Kidney (tissue), 13 donors: ENCODE measurements at regions not wholly inside any gene's neighbourhood (a gene's known extent, or its start where the extent isn't known, plus 50 kb on each side); places are given as distances from the start of the nearest gene placed in this dataset.

Source experiments
- DNase-seq, 5 donors: peaks; one replicate each; pipeline ENCODE4 v3.0.0-alpha.2; 2013 to 2020
- FAIRE-seq: peaks from 2 replicates; lab custom pipeline; 2012; peaks lifted over from hg19 to GRCh38; lab: Jason Lieb, UNC
- H3K27ac ChIP-seq, 2 donors: one replicate each; pipeline ENCODE4 v1.7.0; 2013; ENCODE audit warnings: low read depth in 2 of 2, low read length in 2 of 2, inconsistent platforms in 1 of 2
- H3K27me3 ChIP-seq: one replicate; pipeline ENCODE4 v1.7.1; 2013; ENCODE audit warnings: low read length, inconsistent platforms; ENCODE audit not compliant: control insufficient read depth, insufficient read depth
- H3K36me3 ChIP-seq, 3 donors: one replicate each; pipeline versions ENCODE4 v1.7.0 to v1.7.1; 2013; ENCODE audit warnings: low read length in 3 of 3, control low read depth in 1 of 3, inconsistent platforms in 1 of 3; ENCODE audit not compliant: insufficient read depth in 3 of 3, control insufficient read depth in 2 of 3
- H3K4me1 ChIP-seq, 3 donors: one replicate each; pipeline versions ENCODE4 v1.7.0 to v1.7.1; 2013; ENCODE audit warnings: low read length in 3 of 3, inconsistent platforms in 1 of 3, low read depth in 1 of 3; ENCODE audit not compliant: control insufficient read depth in 2 of 3, insufficient read depth in 2 of 3
- H3K4me3 ChIP-seq, 3 donors: one replicate each; pipeline versions ENCODE4 v1.7.0 to v1.8.1; 2013; ENCODE audit warnings: low read length in 3 of 3, control low read depth in 1 of 3, inconsistent platforms in 1 of 3
- H3K9ac ChIP-seq, 3 donors: one replicate each; pipeline versions ENCODE4 v1.7.0 to v1.7.1; 2013; ENCODE audit warnings: low read length in 3 of 3, control low read depth in 1 of 3, inconsistent platforms in 1 of 3
- H3K9me3 ChIP-seq, 3 donors: one replicate each; pipeline versions ENCODE4 v1.7.0 to v1.7.1; 2013; ENCODE audit warnings: low read length in 3 of 3, control low read depth in 1 of 3, inconsistent platforms in 1 of 3; ENCODE audit not compliant: control insufficient read depth in 2 of 3, insufficient read depth in 1 of 3
- intact Hi-C: fragments of 100-400 bp; cut with DNase I; formaldehyde crosslinking; loops from one replicate; pipeline ENCODE4 v1.11.1; 2022
- TF ChIP-seq, protein P1 (sequence below): IDR thresholded peaks from 3 replicates; pipeline ENCODE4 v1.5.1; 2012; ENCODE audit warnings: mild to moderate bottlenecking, moderate library complexity, borderline replicate concordance; ENCODE audit not compliant: insufficient read depth; ENCODE audit errors: extremely low read depth
- donor health status: control.
- donor health status: control.
- donor health status: control.
- donor health status: control.
- donor health status: control.
- donor health status: DM: yes; HTN: yes; CAD: no.
- donor health status: Normal renal cell carcinoma (clear cell type).

DNA sequence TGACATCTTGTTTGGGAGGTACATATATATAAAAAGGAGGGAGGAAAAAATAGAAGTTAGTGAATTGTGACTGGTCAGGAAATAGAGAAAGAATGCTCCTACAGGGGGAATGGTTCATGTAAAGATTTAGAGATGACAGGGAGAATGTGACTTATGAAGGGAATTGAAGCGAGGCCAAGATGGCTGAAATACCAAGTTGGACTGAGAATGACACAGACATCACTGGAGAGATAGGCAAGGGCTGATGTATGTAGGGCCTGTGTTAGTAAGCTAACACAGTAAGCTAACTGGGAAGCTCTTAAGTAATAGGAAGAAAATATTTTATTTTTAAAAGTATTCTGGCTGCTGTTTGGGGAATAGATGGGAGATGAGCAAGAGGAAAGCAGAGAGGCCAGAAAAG lies 286.3 kb downstream of the NNT start:
- no peaks in the 10 kb centered on the region for H3K4me1 ChIP-seq
- DNase-seq (peak in 1 of 5 donors; percentile 30), FAIRE-seq (no peak)
- intact Hi-C loops: no loop called here
- no peaks in the 10 kb centered on the region for H3K27me3 ChIP-seq
- TF ChIP-seq, protein P1, sequence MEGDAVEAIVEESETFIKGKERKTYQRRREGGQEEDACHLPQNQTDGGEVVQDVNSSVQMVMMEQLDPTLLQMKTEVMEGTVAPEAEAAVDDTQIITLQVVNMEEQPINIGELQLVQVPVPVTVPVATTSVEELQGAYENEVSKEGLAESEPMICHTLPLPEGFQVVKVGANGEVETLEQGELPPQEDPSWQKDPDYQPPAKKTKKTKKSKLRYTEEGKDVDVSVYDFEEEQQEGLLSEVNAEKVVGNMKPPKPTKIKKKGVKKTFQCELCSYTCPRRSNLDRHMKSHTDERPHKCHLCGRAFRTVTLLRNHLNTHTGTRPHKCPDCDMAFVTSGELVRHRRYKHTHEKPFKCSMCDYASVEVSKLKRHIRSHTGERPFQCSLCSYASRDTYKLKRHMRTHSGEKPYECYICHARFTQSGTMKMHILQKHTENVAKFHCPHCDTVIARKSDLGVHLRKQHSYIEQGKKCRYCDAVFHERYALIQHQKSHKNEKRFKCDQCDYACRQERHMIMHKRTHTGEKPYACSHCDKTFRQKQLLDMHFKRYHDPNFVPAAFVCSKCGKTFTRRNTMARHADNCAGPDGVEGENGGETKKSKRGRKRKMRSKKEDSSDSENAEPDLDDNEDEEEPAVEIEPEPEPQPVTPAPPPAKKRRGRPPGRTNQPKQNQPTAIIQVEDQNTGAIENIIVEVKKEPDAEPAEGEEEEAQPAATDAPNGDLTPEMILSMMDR: no peak
- H3K9ac ChIP-seq: no peak overlapping the region
- H3K9me3 ChIP-seq: no peaks in the 10 kb centered on the region
- H3K36me3 ChIP-seq: no peaks in the 10 kb centered on the region
- no peak overlapping the region for H3K4me3 ChIP-seq
- no peak overlapping the region for H3K27ac ChIP-seq

DNA sequence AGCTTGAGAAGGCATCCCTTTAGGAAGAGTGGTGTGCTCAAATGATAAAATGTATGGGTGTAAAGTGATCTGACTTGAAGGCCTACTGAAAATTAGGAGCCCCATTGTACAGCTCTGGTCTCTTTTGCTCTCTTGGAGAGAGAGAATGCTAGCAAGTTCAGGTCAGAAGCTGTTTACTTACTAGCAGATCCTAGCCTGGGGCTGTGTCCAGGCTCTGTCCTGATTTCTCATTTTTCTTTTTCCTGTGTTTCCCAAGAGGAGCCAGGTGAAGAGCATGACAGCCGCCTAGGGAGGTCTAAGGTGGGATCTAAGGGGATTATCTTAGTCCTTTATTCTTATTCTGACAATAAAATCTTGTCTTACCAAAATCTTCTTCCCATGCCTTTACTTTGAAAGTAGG lies 272.8 kb downstream of the NNT start:
- H3K27me3 ChIP-seq: no peaks in the 10 kb centered on the region
- FAIRE-seq: no peak
- H3K9me3 ChIP-seq: no peaks in the 10 kb centered on the region
- H3K27ac ChIP-seq: no peak overlapping the region
- H3K4me3 ChIP-seq: no peak overlapping the region
- H3K9ac ChIP-seq: no peak overlapping the region
- DNase-seq: no peak
- TF ChIP-seq, protein P1: no peak
- no peaks in the 10 kb centered on the region for H3K36me3 ChIP-seq
- H3K4me1 ChIP-seq: no peaks in the 10 kb centered on the region
- intact Hi-C loops: no loop called here

DNA sequence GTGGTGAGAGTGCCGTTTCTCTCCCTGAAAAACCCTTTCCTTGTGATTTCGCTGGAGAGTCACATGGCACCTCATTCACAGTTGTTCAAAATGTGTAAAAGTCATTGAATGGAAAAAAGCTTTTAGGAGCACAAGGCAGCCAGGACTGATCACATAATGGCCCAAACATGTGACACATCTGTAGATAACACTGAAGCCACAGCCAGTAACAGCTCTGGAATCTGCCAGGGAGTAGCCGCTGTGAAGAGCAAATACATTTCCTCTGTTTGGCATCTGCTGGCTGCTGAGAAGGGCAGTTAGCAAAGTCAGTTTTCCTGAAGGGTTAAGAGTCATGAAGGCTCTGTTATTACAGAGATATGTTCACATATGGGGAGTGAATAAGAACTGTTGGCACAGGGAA lies 271.8 kb downstream of the NNT start:
- FAIRE-seq (no peak), DNase-seq (peak in 1 of 5 donors; percentile 4)
- intact Hi-C loops: no loop called here

More for the DNA sequence above, 271.8 kb downstream of the NNT start:
- Histone ChIP-seq H3K36me3 (no peaks in the 10 kb centered on the region), H3K27ac (no peak overlapping the region), H3K4me3 (no peak overlapping the region), H3K9me3 (no peaks in the 10 kb centered on the region), H3K9ac (no peak overlapping the region), H3K27me3 (no peaks in the 10 kb centered on the region), H3K4me1 (no peaks in the 10 kb centered on the region)
- TF ChIP-seq, protein P1: no peak
